K562 (cell line): ENCODE measurements at regions not wholly inside any gene's neighbourhood (a gene's known extent, or its start where the extent isn't known, plus 50 kb on each side); places are given as distances from the start of the nearest gene placed in this dataset.

ENCODE experiments used
- ATAC-seq: fragments of 200-7000 bp; cut with Tn5 transposase; 3 replicates; pipeline ENCODE4 v1.9.1; 2020; ENCODE audit warnings: moderate library complexity
- BruUV-seq: library from RNA; stranded (reverse); fragments of 400-500 nt; replicated peaks from 2 replicates; lab custom pipeline; 2021; lab: Mats Ljungman, UMichigan
- CTCF ChIA-PET: fragments of 300-600 bp; formaldehyde crosslinking; extraction: SDS; loops from one replicate; lab custom pipeline; 2021; ENCODE audit warnings: low intra/inter-chr PET ratio; lab: Yijun Ruan, JAX
- POLR2A ChIA-PET: fragments of 300-600, 350-650 bp; sonication (Branson Sonifier 250); formaldehyde crosslinking; extraction: SDS; loops from one replicate; lab custom pipeline; 2021; ENCODE audit warnings: antibody characterized with exemption, inconsistent platforms; lab: Yijun Ruan, JAX
- DNase-seq, 4 experiments: peaks; one replicate each; pipeline versions ENCODE4 v3.0.0 to v3.0.0-alpha.2; 2011 to 2018; ENCODE audit warnings: low spot score in 3 of 4, mixed read lengths in 3 of 4; ENCODE audit errors: extremely low read depth in 1 of 4
- FAIRE-seq: peaks from 2 replicates; lab custom pipeline; 2011; peaks lifted over from hg19 to GRCh38; lab: Jason Lieb, UNC
- H2AFZ ChIP-seq: 2 replicates; pipeline ENCODE4 v1.6.0; 2011; ENCODE audit warnings: low read depth, low read length, control low read depth, inconsistent platforms
- H3K27ac ChIP-seq: fragments of 200-600 bp; 3 replicates; pipeline ENCODE4 v1.8.0; 2011; ENCODE audit warnings: low read depth, mild to moderate bottlenecking, control low read depth, inconsistent platforms, low read length, moderate library complexity, mixed read lengths; ENCODE audit errors: extremely low read depth
- H3K27me3 ChIP-seq, 2 experiments: fragments of 300-600 bp in 1 of 2; 2 replicates in 1 of 2; 3 replicates in 1 of 2; pipeline versions ENCODE4 v1.6.0 to v1.8.0; 2011; ENCODE audit warnings: inconsistent platforms in 2 of 2, low read length in 2 of 2, mild to moderate bottlenecking in 1 of 2, mixed read lengths in 1 of 2, moderate library complexity in 1 of 2; ENCODE audit not compliant: control insufficient read depth in 2 of 2, insufficient read depth in 2 of 2
- H3K36me3 ChIP-seq: fragments of 300-600 bp; 3 replicates; pipeline ENCODE4 v1.8.0; 2011; ENCODE audit warnings: mild to moderate bottlenecking, low read length, inconsistent platforms; ENCODE audit not compliant: control insufficient read depth, insufficient read depth
- H3K4me1 ChIP-seq, 2 experiments: fragments of 200-600 bp in 1 of 2; replicated peaks in 1 of 2; 2 replicates in 1 of 2; 3 replicates in 1 of 2; pipeline versions ENCODE4 v1.5.1 to v1.8.0; 2011; ENCODE audit warnings: inconsistent platforms in 2 of 2, low read length in 2 of 2, mild to moderate bottlenecking in 1 of 2, mixed read lengths in 1 of 2, moderate library complexity in 1 of 2; ENCODE audit not compliant: control insufficient read depth in 2 of 2, insufficient read depth in 2 of 2
- H3K4me2 ChIP-seq: 2 replicates; pipeline ENCODE4 v1.6.1; 2011; ENCODE audit warnings: low read length, control low read depth, inconsistent platforms, mixed read lengths; ENCODE audit not compliant: insufficient read depth
- H3K4me3 ChIP-seq: fragments of 200-600 bp; sonication (generic), shearing (Covaris generic); 2 replicates; pipeline ENCODE4 v1.5.1; 2016; ENCODE audit warnings: control low read depth, inconsistent platforms
- H3K79me2 ChIP-seq: fragments of 200-600 bp; 3 replicates; pipeline ENCODE4 v1.8.0; 2011; ENCODE audit warnings: low read length, inconsistent platforms; ENCODE audit not compliant: control insufficient read depth, insufficient read depth
- H3K9ac ChIP-seq, 2 experiments: 2 replicates each; pipeline versions ENCODE4 v1.6.0 to v1.6.1; 2011; ENCODE audit warnings: low read depth in 2 of 2, low read length in 2 of 2, control low read depth in 1 of 2, inconsistent platforms in 1 of 2, mild to moderate bottlenecking in 1 of 2, mixed read lengths in 1 of 2; ENCODE audit not compliant: insufficient read depth in 1 of 2
- H3K9me1 ChIP-seq: one replicate; pipeline ENCODE4 v1.6.0; 2011; ENCODE audit warnings: inconsistent platforms, mild to moderate bottlenecking, low read length, moderate library complexity; ENCODE audit not compliant: control insufficient read depth, insufficient read depth
- H3K9me3 ChIP-seq: replicated peaks from 2 replicates; pipeline ENCODE4 v1.5.1; 2011; ENCODE audit warnings: low read depth, low read length, inconsistent platforms; ENCODE audit not compliant: control insufficient read depth, insufficient read depth
- H4K20me1 ChIP-seq: replicated peaks from 2 replicates; pipeline ENCODE4 v1.6.1; 2011; ENCODE audit warnings: low read length, inconsistent platforms, mixed read lengths; ENCODE audit not compliant: control insufficient read depth, insufficient read depth
- BHLHE40 ChIP-seq: IDR thresholded peaks from 2 replicates; pipeline ENCODE4 v1.6.1; 2011; ENCODE audit warnings: low read length, improper control_type of control experiment
- BRD9 ChIP-seq: fragments of 450-650 bp; IDR thresholded peaks from 2 replicates; pipeline ENCODE4 v1.6.1; 2018; ENCODE audit warnings: low read depth; ENCODE audit not compliant: partially characterized antibody
- HSF4 ChIP-seq: fragments of 250-450 bp; sonication (Bioruptor Pico); IDR thresholded peaks from 2 replicates; pipeline ENCODE4 v2.1.2; 2022; ENCODE audit warnings: mild to moderate bottlenecking, moderate library complexity, borderline replicate concordance
- MAFK ChIP-seq: IDR thresholded peaks from 2 replicates; pipeline ENCODE4 v1.6.1; 2011; ENCODE audit warnings: low read length, improper control_type of control experiment
- NFATC3 ChIP-seq: fragments of 450-650 bp; IDR thresholded peaks from 2 replicates; pipeline ENCODE4 v1.6.1; 2017; ENCODE audit warnings: mild to moderate bottlenecking
- PCBP1 ChIP-seq: fragments of 200-400 bp; formaldehyde crosslinking; IDR thresholded peaks from 2 replicates; pipeline ENCODE4 v1.6.1; 2018; ENCODE audit warnings: mild to moderate bottlenecking, low read depth, low read length; ENCODE audit not compliant: poor library complexity, severe bottlenecking
- ZBTB34 ChIP-seq: fragments of 250-450 bp; sonication (Bioruptor Pico); IDR thresholded peaks from 2 replicates; pipeline ENCODE4 v1.8.0; 2021; ENCODE audit warnings: mild to moderate bottlenecking, moderate library complexity
- ZFP30 ChIP-seq: fragments of 250-450 bp; sonication (Bioruptor Pico); IDR thresholded peaks from 2 replicates; pipeline ENCODE4 v1.8.0; 2022; ENCODE audit warnings: moderate library complexity, mild to moderate bottlenecking, inconsistent platforms, borderline replicate concordance
- ZNF175 ChIP-seq: fragments of 200-800 bp; sonication (Bioruptor generic); IDR thresholded peaks from 2 replicates; pipeline ENCODE4 v1.6.1; 2016; ENCODE audit warnings: low read depth, mild to moderate bottlenecking, missing genetic modification characterization, missing compliant biosample characterization
- WGBS: fragments of 100-300 bp; shearing (Covaris generic); methylation state at CpG from one replicate; pipeline ENCODE4 v1.1.6; 2016; ENCODE audit warnings: low coverage, mixed read lengths; ENCODE audit not compliant: insufficient coverage; ENCODE audit errors: missing lambda C conversion rate; 5-methylcytosine and 5-hydroxymethylcytosine counted together
- in situ Hi-C: fragments of 300-500 bp; cut with MboI; formaldehyde crosslinking; loops from 4 replicates; pipeline ENCODE4 v1.15.0; 2018; ENCODE audit warnings: inconsistent platforms, mixed read lengths
- intact Hi-C: fragments of 100-400 bp; cut with micrococcal nuclease; formaldehyde crosslinking; loops from 2 replicates; pipeline ENCODE4 v1.14.2; 2022
- TF ChIP-seq, protein P1 (sequence below): fragments of 250-450 bp; sonication (Bioruptor Pico); IDR thresholded peaks from 2 replicates; pipeline ENCODE4 v1.4.0; 2020; ENCODE audit warnings: mild to moderate bottlenecking, moderate library complexity, borderline replicate concordance
- TF ChIP-seq, protein P2 (sequence below): sonication (generic); formaldehyde crosslinking; IDR thresholded peaks from 2 replicates; pipeline ENCODE4 v1.8.1; 2023; ENCODE audit warnings: mild to moderate bottlenecking, missing genetic modification reagents
- TF ChIP-seq, protein P3 (sequence below): fragments of 250-450 bp; sonication (Bioruptor Pico); IDR thresholded peaks from 2 replicates; pipeline ENCODE4 v1.8.0; 2021; ENCODE audit warnings: borderline replicate concordance, mild to moderate bottlenecking, moderate library complexity; ENCODE audit not compliant: poor library complexity, severe bottlenecking

DNA sequence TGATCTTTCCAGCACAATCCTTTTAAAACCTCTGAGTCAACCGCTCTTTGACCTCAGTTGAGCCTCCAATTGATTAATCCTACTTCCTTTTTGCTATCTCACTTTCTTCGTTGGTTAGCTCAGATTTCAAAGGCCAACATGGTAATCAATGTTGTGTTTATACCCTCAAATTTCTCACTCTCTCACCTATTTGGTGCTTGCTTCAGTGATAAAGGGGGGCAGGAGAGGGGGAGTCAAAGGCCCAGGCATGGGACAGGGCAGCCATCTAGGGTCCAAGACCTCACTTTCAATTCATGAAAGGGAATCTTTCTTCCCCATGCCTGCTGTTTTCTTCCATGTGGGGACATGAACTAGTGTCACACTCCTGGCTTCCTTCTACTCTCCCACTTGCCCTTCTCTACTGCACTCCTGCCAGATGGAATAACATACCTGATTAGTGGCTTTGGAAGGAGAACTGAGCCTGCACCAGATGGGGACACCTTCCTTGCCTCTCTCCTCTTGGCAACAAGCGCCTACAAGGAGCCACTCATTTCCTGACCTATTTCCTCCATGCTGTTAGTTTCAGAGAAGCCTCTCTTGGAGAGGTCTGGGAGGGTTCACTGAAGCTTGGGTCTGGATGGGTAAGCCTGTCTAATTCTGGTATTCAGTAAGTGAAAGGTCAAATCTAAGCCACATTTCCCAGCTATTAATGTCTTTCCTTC, 73.3 kb upstream of the ARHGAP29 start:
- POLR2A ChIA-PET: interaction anchor here (1.4 kb wide), 1 partner anchor 11 kb away, joined by 4 read pairs; no protein-coding TSS in a partner anchor
- CTCF ChIA-PET: no interaction called here
- DNase-seq: no peak
- BruUV-seq: no TSS peak
- Histone ChIP-seq H3K4me3 (no peak overlapping the region), H3K9me3 (no peaks in the 10 kb centered on the region), H3K27ac (no peak overlapping the region), H3K27me3 (no peaks in the 10 kb centered on the region), H3K9me1 (no peaks in the 10 kb centered on the region), H3K4me2 (no peak overlapping the region), H3K36me3 (no peaks in the 10 kb centered on the region), H4K20me1 (no peaks in the 10 kb centered on the region), H3K9ac (no peak overlapping the region), H3K4me1 (no peaks in the 10 kb centered on the region), H3K79me2 (no peaks in the 10 kb centered on the region), H2AFZ (no peak overlapping the region)
- ATAC-seq: no peak
- in situ Hi-C loops: no loop called here
- FAIRE-seq: no peak
- WGBS: 0% methylated on average over 3 of the region's 3 CpGs
- intact Hi-C loops: no loop called here
- TF ChIP-seq ZBTB34 (CRISPR knock-in tag) (no peak), NFATC3 (no peak), BRD9 (no peak), PCBP1 (no peak), MAFK (no peak), ZFP30 (CRISPR knock-in tag) (no peak), ZNF175 (CRISPR knock-in tag) (no peak), BHLHE40 (no peak), HSF4 (CRISPR knock-in tag) (no peak)
- TF ChIP-seq, protein P1, sequence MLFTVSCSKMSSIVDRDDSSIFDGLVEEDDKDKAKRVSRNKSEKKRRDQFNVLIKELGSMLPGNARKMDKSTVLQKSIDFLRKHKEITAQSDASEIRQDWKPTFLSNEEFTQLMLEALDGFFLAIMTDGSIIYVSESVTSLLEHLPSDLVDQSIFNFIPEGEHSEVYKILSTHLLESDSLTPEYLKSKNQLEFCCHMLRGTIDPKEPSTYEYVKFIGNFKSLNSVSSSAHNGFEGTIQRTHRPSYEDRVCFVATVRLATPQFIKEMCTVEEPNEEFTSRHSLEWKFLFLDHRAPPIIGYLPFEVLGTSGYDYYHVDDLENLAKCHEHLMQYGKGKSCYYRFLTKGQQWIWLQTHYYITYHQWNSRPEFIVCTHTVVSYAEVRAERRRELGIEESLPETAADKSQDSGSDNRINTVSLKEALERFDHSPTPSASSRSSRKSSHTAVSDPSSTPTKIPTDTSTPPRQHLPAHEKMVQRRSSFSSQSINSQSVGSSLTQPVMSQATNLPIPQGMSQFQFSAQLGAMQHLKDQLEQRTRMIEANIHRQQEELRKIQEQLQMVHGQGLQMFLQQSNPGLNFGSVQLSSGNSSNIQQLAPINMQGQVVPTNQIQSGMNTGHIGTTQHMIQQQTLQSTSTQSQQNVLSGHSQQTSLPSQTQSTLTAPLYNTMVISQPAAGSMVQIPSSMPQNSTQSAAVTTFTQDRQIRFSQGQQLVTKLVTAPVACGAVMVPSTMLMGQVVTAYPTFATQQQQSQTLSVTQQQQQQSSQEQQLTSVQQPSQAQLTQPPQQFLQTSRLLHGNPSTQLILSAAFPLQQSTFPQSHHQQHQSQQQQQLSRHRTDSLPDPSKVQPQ (CRISPR knock-in tag): no peak
- TF ChIP-seq, protein P2, sequence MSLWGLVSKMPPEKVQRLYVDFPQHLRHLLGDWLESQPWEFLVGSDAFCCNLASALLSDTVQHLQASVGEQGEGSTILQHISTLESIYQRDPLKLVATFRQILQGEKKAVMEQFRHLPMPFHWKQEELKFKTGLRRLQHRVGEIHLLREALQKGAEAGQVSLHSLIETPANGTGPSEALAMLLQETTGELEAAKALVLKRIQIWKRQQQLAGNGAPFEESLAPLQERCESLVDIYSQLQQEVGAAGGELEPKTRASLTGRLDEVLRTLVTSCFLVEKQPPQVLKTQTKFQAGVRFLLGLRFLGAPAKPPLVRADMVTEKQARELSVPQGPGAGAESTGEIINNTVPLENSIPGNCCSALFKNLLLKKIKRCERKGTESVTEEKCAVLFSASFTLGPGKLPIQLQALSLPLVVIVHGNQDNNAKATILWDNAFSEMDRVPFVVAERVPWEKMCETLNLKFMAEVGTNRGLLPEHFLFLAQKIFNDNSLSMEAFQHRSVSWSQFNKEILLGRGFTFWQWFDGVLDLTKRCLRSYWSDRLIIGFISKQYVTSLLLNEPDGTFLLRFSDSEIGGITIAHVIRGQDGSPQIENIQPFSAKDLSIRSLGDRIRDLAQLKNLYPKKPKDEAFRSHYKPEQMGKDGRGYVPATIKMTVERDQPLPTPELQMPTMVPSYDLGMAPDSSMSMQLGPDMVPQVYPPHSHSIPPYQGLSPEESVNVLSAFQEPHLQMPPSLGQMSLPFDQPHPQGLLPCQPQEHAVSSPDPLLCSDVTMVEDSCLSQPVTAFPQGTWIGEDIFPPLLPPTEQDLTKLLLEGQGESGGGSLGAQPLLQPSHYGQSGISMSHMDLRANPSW (CRISPR knock-in tag): no peak
- TF ChIP-seq, protein P3, sequence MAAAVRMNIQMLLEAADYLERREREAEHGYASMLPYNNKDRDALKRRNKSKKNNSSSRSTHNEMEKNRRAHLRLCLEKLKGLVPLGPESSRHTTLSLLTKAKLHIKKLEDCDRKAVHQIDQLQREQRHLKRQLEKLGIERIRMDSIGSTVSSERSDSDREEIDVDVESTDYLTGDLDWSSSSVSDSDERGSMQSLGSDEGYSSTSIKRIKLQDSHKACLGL: no peak
